DOHH2 (cell line): ENCODE measurements at regions not wholly inside any gene's neighbourhood (a gene's known extent, or its start where the extent isn't known, plus 50 kb on each side); places are given as distances from the start of the nearest gene placed in this dataset.

Experiments
- CTCF ChIP-seq: fragments of 200-600 bp; sonication (generic); IDR thresholded peaks from one replicate; pipeline ENCODE4 v1.5.1; 2014; ENCODE audit warnings: antibody characterized with exemption, mild to moderate bottlenecking, low read depth, low read length; ENCODE audit not compliant: poor library complexity, severe bottlenecking
- EZH2phosphoT487 ChIP-seq: fragments of 200-600 bp; sonication (generic); IDR thresholded peaks from 2 replicates; pipeline ENCODE4 v1.6.1; 2017; ENCODE audit warnings: borderline replicate concordance, mild to moderate bottlenecking, antibody characterized with exemption, low read length, moderate library complexity, mixed read lengths

GRCh38 chr2:139034064-139034463 is 253.9 kb upstream of the NXPH2 start:
- TF ChIP-seq CTCF, result no peak
- TF ChIP-seq EZH2phosphoT487, result no peak
